Progenitor cell of endocrine pancreas (in vitro differentiated cells): ENCODE measurements at regions not wholly inside any gene's neighbourhood (a gene's known extent, or its start where the extent isn't known, plus 50 kb on each side); places are given as distances from the start of the nearest gene placed in this dataset.

Experiments used
- DNase-seq: peaks from one replicate; pipeline ENCODE4 v3.0.0; 2021; ENCODE audit warnings: low spot score; ENCODE audit not compliant: unreplicated experiment
- H3K27ac Mint-ChIP-seq: 2 replicates; pipeline ENCODE4 v1.8.0; 2021; ENCODE audit warnings: mild to moderate bottlenecking, moderate library complexity, mixed read lengths
- H3K27me3 Mint-ChIP-seq: 2 replicates; pipeline ENCODE4 v1.8.0; 2021; ENCODE audit warnings: mixed read lengths
- H3K36me3 Mint-ChIP-seq: 2 replicates; pipeline ENCODE4 v1.8.0; 2022; ENCODE audit warnings: mixed read lengths; ENCODE audit not compliant: insufficient read depth
- H3K4me1 Mint-ChIP-seq: 2 replicates; pipeline ENCODE4 v1.8.0; 2021; ENCODE audit warnings: low read depth, mixed read lengths
- H3K4me3 Mint-ChIP-seq: 2 replicates; pipeline ENCODE4 v1.8.0; 2021; ENCODE audit warnings: low read depth, mild to moderate bottlenecking, moderate library complexity, mixed read lengths
- H3K9me3 Mint-ChIP-seq: 2 replicates; pipeline ENCODE4 v1.8.0; 2021; ENCODE audit warnings: low read depth, mixed read lengths
- CTCF ChIP-seq: fragments of 200-600 bp; sonication (generic); IDR thresholded peaks from one replicate; pipeline ENCODE4 v1.5.0; 2021; ENCODE audit warnings: antibody characterized with exemption, mild to moderate bottlenecking; ENCODE audit not compliant: unreplicated experiment

DNA sequence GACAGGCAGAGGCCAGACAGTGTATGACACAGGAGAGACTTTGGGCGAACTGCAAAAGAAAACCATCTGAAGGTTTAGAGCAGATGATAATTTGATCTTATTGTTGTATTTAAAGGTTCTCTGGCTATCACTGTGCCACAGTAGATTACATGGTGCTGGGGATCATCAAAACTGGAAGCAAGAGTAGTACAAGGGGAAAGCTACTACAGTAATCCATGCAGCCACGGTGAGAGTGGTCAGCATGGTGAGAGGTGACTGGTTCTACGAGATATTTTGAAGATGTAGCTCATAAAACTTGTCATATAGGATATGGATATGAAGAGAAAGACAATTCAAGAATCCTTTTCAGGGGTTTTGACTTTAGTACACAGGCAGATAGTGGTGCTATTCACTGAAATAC is 194.8 kb upstream of the GULP1 start:
- H3K9me3 Mint-ChIP-seq, result no peaks in the 10 kb centered on the region

DNA sequence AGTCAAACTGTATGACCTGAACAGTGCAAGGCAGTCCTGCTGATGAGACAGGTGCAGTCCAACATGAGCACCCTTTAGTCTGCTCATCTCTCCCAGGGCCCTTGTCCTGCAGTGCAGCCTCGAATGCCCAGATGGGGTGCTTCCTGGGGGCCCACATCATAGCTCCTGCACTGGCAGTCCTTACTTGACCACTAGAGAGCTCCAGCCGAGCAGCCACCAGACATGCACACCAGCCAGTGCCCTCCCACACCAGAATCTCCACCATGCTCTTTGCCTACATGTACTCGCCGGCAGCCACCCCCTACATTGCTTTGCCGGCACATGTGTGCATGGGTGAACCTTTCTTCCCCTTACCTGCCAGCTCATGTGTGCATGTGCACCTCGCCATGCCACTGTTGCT is 188.8 kb upstream of the GULP1 start:
- no peak for DNase-seq
- Mint-ChIP-seq H3K4me1 (peaks cover 6% of the 10 kb centered on the region), H3K4me3 (no peak overlapping the region), H3K9me3 (peaks cover 6% of the 10 kb centered on the region), H3K36me3 (no peaks in the 10 kb centered on the region), H3K27ac (no peak overlapping the region), H3K27me3 (peaks cover 3% of the 10 kb centered on the region)
- no peak for TF ChIP-seq CTCF

More for the DNA sequence above, 194.8 kb upstream of the GULP1 start:
- H3K27ac Mint-ChIP-seq, result no peak overlapping the region
- H3K27me3 Mint-ChIP-seq, result no peaks in the 10 kb centered on the region
- TF ChIP-seq CTCF, result no peak
- DNase-seq, result no peak
- no peak overlapping the region for H3K4me3 Mint-ChIP-seq
- H3K4me1 Mint-ChIP-seq, result peaks cover 9% of the 10 kb centered on the region
- H3K36me3 Mint-ChIP-seq, result no peaks in the 10 kb centered on the region

DNA sequence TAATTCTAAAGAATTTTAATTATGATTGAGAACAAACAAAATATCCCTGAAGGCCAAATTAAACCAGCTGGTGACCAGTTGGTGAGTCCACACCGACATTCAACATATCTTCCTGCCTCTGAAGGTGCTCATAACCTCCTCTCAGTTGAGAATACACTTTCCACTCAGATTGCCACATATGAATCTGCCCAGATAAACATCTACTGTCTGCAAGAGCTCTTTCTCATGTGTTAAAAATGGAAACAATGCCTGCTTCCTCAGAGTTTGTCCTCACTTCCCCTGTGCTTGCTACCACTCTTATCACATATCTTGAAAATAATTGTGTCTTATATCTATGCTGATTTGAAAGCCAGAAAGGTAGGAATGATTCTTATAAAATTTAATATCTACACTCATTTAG is 177.7 kb upstream of the GULP1 start:
- no peak for DNase-seq
- no peaks in the 10 kb centered on the region for H3K9me3 Mint-ChIP-seq
- H3K36me3 Mint-ChIP-seq, result no peaks in the 10 kb centered on the region
- no peak overlapping the region for H3K4me3 Mint-ChIP-seq
- no peaks in the 10 kb centered on the region for H3K27me3 Mint-ChIP-seq
- TF ChIP-seq CTCF, result no peak
- H3K27ac Mint-ChIP-seq, result no peak overlapping the region
- H3K4me1 Mint-ChIP-seq, result no peaks in the 10 kb centered on the region

GRCh38 chr2:188117706-188118105 is 174.0 kb upstream of the GULP1 start:
- Mint-ChIP-seq H3K4me3 (no peak overlapping the region), H3K36me3 (peaks cover 1% of the 10 kb centered on the region), H3K27ac (no peak overlapping the region), H3K27me3 (no peaks in the 10 kb centered on the region), H3K9me3 (peaks cover 3% of the 10 kb centered on the region), H3K4me1 (no peaks in the 10 kb centered on the region)
- no peak for DNase-seq
- TF ChIP-seq CTCF, result no peak

DNA sequence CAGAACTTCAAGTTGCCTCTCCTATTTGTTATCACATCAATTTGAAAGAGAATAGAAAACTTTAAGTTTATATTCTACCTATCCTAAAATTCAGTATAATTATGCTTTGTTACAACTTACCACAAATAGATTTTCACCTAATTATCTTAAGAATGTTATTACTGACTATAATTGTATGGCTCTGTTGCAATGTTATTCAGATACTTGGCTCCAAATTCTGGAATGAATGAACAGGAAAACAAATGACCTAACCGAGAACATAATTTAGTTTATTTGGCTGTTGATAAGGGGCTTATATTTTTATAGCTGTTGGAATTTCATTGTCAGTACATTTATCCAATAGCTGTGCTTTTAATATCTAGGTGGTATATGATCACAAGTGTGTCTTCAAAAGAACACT is 173.2 kb upstream of the GULP1 start:
- no peaks in the 10 kb centered on the region for H3K4me1 Mint-ChIP-seq
- TF ChIP-seq CTCF, result no peak
- H3K9me3 Mint-ChIP-seq, result peaks cover 3% of the 10 kb centered on the region
- no peaks in the 10 kb centered on the region for H3K27me3 Mint-ChIP-seq
- H3K27ac Mint-ChIP-seq, result no peak overlapping the region
- no peak overlapping the region for H3K4me3 Mint-ChIP-seq
- H3K36me3 Mint-ChIP-seq, result peaks cover 1% of the 10 kb centered on the region
- DNase-seq, result no peak
